GM18858 (cell line): ENCODE measurements at regions not wholly inside any gene's neighbourhood (a gene's known extent, or its start where the extent isn't known, plus 50 kb on each side); places are given as distances from the start of the nearest gene placed in this dataset.

Experiments used
- ATAC-seq: cut with Tn5 transposase; IDR thresholded peaks from one replicate; pipeline ENCODE4 v1.9.1; 2021; ENCODE audit not compliant: unreplicated experiment

- ATAC-seq, result no peak
Measured at GRCh38 chr10:113252650-113253618, 299.9 kb upstream of the HABP2 start.

- no peak for ATAC-seq
Measured at GRCh38 chr10:113259576-113260226, 293.2 kb upstream of the HABP2 start.

GRCh38 chr10:113261161-113261560 lies 291.7 kb upstream of the HABP2 start:
- ATAC-seq, result no peak

- no peak for ATAC-seq
Measured at GRCh38 chr10:113261611-113262091, 291.2 kb upstream of the HABP2 start.

GRCh38 chr10:113263056-113263455 lies 289.8 kb upstream of the HABP2 start:
- ATAC-seq, result no peak

- no peak for ATAC-seq
Measured at GRCh38 chr10:113264333-113265131, 288.3 kb upstream of the HABP2 start.

GRCh38 chr10:113266147-113266546 lies 286.7 kb upstream of the HABP2 start:
- ATAC-seq, result no peak

GRCh38 chr10:113267619-113268562 lies 285.0 kb upstream of the HABP2 start:
- ATAC-seq, result no peak

GRCh38 chr10:113269333-113269732 lies 283.5 kb upstream of the HABP2 start:
- ATAC-seq, result no peak

- ATAC-seq, result no peak
Measured at GRCh38 chr10:113272511-113272910, 280.3 kb upstream of the HABP2 start.

- ATAC-seq, result no peak
Measured at GRCh38 chr10:113273181-113274163, 279.4 kb upstream of the HABP2 start.

- no peak for ATAC-seq
Measured at GRCh38 chr10:113274176-113274829, 278.6 kb upstream of the HABP2 start.

GRCh38 chr10:113278221-113278620 lies 274.6 kb upstream of the HABP2 start:
- ATAC-seq, result no peak

GRCh38 chr10:113278664-113279063 lies 274.2 kb upstream of the HABP2 start:
- ATAC-seq, result no peak

- no peak for ATAC-seq
Measured at GRCh38 chr10:113279262-113279661, 273.6 kb upstream of the HABP2 start.

- ATAC-seq, result no peak
Measured at GRCh38 chr10:113282564-113282963, 270.3 kb upstream of the HABP2 start.

- ATAC-seq, result no peak
Measured at GRCh38 chr10:113283189-113283588, 269.7 kb upstream of the HABP2 start.

GRCh38 chr10:113284635-113285034 lies 268.2 kb upstream of the HABP2 start:
- no peak for ATAC-seq
